CD14-positive monocyte (primary cell): ENCODE measurements at regions not wholly inside any gene's neighbourhood (a gene's known extent, or its start where the extent isn't known, plus 50 kb on each side); places are given as distances from the start of the nearest gene placed in this dataset.

Experiments used
- DNase-seq, 3 donors: peaks; one replicate each; pipeline ENCODE4 v3.0.0-alpha.2; 2011 to 2022
- H2AFZ ChIP-seq: 2 replicates; pipeline ENCODE4 v1.6.0; 2012; ENCODE audit warnings: mild to moderate bottlenecking, low read depth, low read length, inconsistent platforms; ENCODE audit not compliant: insufficient read depth, poor library complexity, severe bottlenecking
- H3K27ac ChIP-seq, 2 donors: 1 replicate in 1 of 2; 2 replicates in 1 of 2; pipeline ENCODE4 v1.5.1; 2012 to 2013; ENCODE audit warnings: low read length in 2 of 2, control low read depth in 1 of 2, inconsistent platforms in 1 of 2, low read depth in 1 of 2, mild to moderate bottlenecking in 1 of 2
- H3K27me3 ChIP-seq, 2 donors: one replicate each; pipeline versions ENCODE4 v1.6.0 to v1.6.1; 2011 to 2013; ENCODE audit warnings: low read length in 2 of 2; ENCODE audit not compliant: control insufficient read depth in 2 of 2, insufficient read depth in 2 of 2
- H3K36me3 ChIP-seq, 2 donors: replicated peaks in 1 of 2; 1 replicate in 1 of 2; 2 replicates in 1 of 2; pipeline versions ENCODE4 v1.5.1 to v1.6.1; 2012 to 2013; ENCODE audit warnings: low read length in 2 of 2, control low read depth in 1 of 2, inconsistent platforms in 1 of 2, mild to moderate bottlenecking in 1 of 2; ENCODE audit not compliant: insufficient read depth in 2 of 2, control insufficient read depth in 1 of 2
- H3K4me1 ChIP-seq, 2 donors: 1 replicate in 1 of 2; 2 replicates in 1 of 2; pipeline versions ENCODE4 v1.5.1 to v1.6.1; 2012 to 2013; ENCODE audit warnings: low read length in 2 of 2, control low read depth in 1 of 2, inconsistent platforms in 1 of 2, mild to moderate bottlenecking in 1 of 2, moderate library complexity in 1 of 2; ENCODE audit not compliant: insufficient read depth in 2 of 2, control insufficient read depth in 1 of 2
- H3K4me2 ChIP-seq: replicated peaks from 2 replicates; pipeline ENCODE3; 2012; ENCODE audit warnings: low read length, moderate library complexity, mild to moderate bottlenecking; ENCODE audit not compliant: poor library complexity, severe bottlenecking; ENCODE audit errors: extremely low read depth
- H3K4me3 ChIP-seq, 3 experiments: fragments of 200-600 bp in 1 of 3; sonication (generic) in 1 of 3; replicated peaks in 1 of 3; 1 replicate in 2 of 3; 2 replicates in 1 of 3; pipeline ENCODE4 v1.5.1; 2011 to 2013; ENCODE audit warnings: low read length in 3 of 3, mild to moderate bottlenecking in 3 of 3, control low read depth in 2 of 3, low read depth in 2 of 3, inconsistent platforms in 1 of 3, moderate library complexity in 1 of 3
- H3K79me2 ChIP-seq: 2 replicates; pipeline ENCODE4 v1.6.0; 2012; ENCODE audit warnings: mild to moderate bottlenecking, control low read depth, inconsistent platforms, low read length, moderate library complexity; ENCODE audit not compliant: insufficient read depth
- H3K9ac ChIP-seq: 2 replicates; pipeline ENCODE4 v1.6.0; 2017; ENCODE audit warnings: low read length, mild to moderate bottlenecking; ENCODE audit not compliant: insufficient read depth, poor library complexity, severe bottlenecking
- H3K9me3 ChIP-seq, 2 donors: replicated peaks in 1 of 2; 1 replicate in 1 of 2; 2 replicates in 1 of 2; pipeline versions ENCODE4 v1.5.1 to v1.6.1; 2012 to 2013; ENCODE audit warnings: low read length in 2 of 2, control low read depth in 1 of 2; ENCODE audit not compliant: control insufficient read depth in 1 of 2, insufficient read depth in 1 of 2
- H4K20me1 ChIP-seq: 2 replicates; pipeline ENCODE4 v1.6.0; 2012; ENCODE audit warnings: mild to moderate bottlenecking, low read length, control low read depth, moderate library complexity; ENCODE audit not compliant: insufficient read depth
- H3K27ac Mint-ChIP-seq, 7 donors: one replicate each; pipeline ENCODE4 v1.8.0; 2020; ENCODE audit warnings: mild to moderate bottlenecking in 7 of 7, mixed read lengths in 7 of 7, moderate library complexity in 6 of 7, inconsistent platforms in 2 of 7
- H3K27me3 Mint-ChIP-seq, 3 donors: one replicate each; pipeline ENCODE4 v1.8.0; 2021 to 2022; ENCODE audit warnings: low read depth in 3 of 3, mild to moderate bottlenecking in 3 of 3, mixed read lengths in 3 of 3, moderate library complexity in 3 of 3, inconsistent platforms in 1 of 3
- H3K36me3 Mint-ChIP-seq, 2 donors: one replicate each; pipeline ENCODE4 v1.8.0; 2020; ENCODE audit warnings: mixed read lengths in 2 of 2, inconsistent platforms in 1 of 2, mild to moderate bottlenecking in 1 of 2
- H3K4me1 Mint-ChIP-seq: one replicate; pipeline ENCODE4 v1.8.0; 2020; ENCODE audit warnings: mild to moderate bottlenecking, mixed read lengths
- H3K4me3 Mint-ChIP-seq, 2 donors: one replicate each; pipeline ENCODE4 v1.8.0; 2020; ENCODE audit warnings: mild to moderate bottlenecking in 2 of 2, mixed read lengths in 2 of 2, moderate library complexity in 1 of 2
- H3K9me3 Mint-ChIP-seq, 7 donors: one replicate each; pipeline ENCODE4 v1.8.0; 2020 to 2022; ENCODE audit warnings: mixed read lengths in 7 of 7, mild to moderate bottlenecking in 6 of 7, moderate library complexity in 6 of 7, inconsistent platforms in 2 of 7
- WGBS: methylation state at CpG from one replicate; pipeline ENCODE4 v1.1.5; 2013; ENCODE audit warnings: missing lambda C conversion rate; ENCODE audit not compliant: insufficient coverage; 5-methylcytosine and 5-hydroxymethylcytosine counted together
- intact Hi-C, 2 donors: fragments of 100-400 bp; cut with micrococcal nuclease; formaldehyde crosslinking; loops; one replicate each; pipeline versions ENCODE4 v1.15.0 to v1.15.1; 2023
- TF ChIP-seq, protein P1 (sequence below): fragments of 200-600 bp; IDR thresholded peaks from one replicate; pipeline ENCODE4 v1.8.0; 2022; ENCODE audit warnings: antibody characterized with exemption, mild to moderate bottlenecking

DNA sequence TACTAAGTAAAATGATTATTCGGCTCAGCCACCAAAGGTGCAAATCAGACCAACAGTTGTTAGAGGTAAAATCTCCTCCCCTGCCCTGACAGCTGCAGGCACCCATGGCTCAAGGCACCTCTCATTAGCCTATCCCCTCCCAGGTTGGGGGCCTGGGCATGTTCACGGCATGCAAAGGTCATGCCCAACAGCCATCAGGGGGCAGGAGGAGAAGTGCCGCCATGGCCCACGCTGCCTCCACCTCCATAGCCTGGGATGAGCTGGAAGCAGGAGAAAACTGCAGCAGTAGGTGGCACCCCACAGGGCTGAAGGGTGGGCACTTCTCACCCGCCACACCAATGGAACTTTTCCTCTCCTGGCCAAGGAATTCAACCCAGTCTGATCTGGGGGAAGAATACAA lies 146.4 kb upstream of the COX10 start:
- no peak overlapping the region for H3K4me3 ChIP-seq
- TF ChIP-seq, protein P1, sequence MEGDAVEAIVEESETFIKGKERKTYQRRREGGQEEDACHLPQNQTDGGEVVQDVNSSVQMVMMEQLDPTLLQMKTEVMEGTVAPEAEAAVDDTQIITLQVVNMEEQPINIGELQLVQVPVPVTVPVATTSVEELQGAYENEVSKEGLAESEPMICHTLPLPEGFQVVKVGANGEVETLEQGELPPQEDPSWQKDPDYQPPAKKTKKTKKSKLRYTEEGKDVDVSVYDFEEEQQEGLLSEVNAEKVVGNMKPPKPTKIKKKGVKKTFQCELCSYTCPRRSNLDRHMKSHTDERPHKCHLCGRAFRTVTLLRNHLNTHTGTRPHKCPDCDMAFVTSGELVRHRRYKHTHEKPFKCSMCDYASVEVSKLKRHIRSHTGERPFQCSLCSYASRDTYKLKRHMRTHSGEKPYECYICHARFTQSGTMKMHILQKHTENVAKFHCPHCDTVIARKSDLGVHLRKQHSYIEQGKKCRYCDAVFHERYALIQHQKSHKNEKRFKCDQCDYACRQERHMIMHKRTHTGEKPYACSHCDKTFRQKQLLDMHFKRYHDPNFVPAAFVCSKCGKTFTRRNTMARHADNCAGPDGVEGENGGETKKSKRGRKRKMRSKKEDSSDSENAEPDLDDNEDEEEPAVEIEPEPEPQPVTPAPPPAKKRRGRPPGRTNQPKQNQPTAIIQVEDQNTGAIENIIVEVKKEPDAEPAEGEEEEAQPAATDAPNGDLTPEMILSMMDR = no peak
- no peak for DNase-seq
- no peaks in the 10 kb centered on the region for H3K79me2 ChIP-seq
- H3K36me3 ChIP-seq = no peaks in the 10 kb centered on the region
- no peaks in the 10 kb centered on the region for H3K27me3 ChIP-seq
- no peak overlapping the region for H3K9ac ChIP-seq
- H3K9me3 ChIP-seq = no peaks in the 10 kb centered on the region
- Mint-ChIP-seq H3K9me3 (peaks cover 0 to 5% (median 3%) of the 10 kb centered on the region in 7 donors), H3K27me3 (no peaks in the 10 kb centered on the region), H3K36me3 (no peaks in the 10 kb centered on the region), H3K27ac (no peak overlapping the region), H3K4me1 (peaks cover 25% of the 10 kb centered on the region), H3K4me3 (no peak overlapping the region)
- intact Hi-C loops = no loop called here
- WGBS = 95% methylated on average over 4 of the region's 5 CpGs
- H4K20me1 ChIP-seq = no peaks in the 10 kb centered on the region
- H2AFZ ChIP-seq = no peak overlapping the region
- no peak overlapping the region for H3K27ac ChIP-seq
- peaks cover 28 to 30% of the 10 kb centered on the region in 2 donors for H3K4me1 ChIP-seq
- no peak overlapping the region for H3K4me2 ChIP-seq

DNA sequence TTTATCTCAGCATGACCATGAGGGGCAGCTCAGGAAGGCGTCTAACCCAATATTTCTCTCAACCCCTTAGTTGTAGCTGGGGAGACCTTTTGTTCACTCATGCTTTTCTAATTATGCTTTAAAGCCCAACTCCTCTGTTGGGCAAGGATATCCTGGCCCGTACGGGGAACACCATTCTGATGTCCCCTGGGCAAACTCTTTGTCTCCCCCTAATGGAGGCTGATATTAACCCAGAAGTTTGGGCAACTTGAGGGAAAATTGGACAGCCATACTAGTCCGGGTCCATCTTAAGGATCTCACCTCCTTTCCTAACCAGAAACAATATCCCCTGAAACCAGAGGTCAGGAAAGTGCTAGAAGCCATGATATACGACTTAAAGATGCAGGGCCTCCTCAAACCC lies 143.7 kb upstream of the COX10 start:
- Histone ChIP-seq H3K4me2 (no peak overlapping the region), H3K27ac (no peak overlapping the region), H2AFZ (no peak overlapping the region), H3K9ac (no peak overlapping the region), H3K79me2 (no peaks in the 10 kb centered on the region), H3K4me1 (peaks cover 13 to 14% of the 10 kb centered on the region in 2 donors), H3K36me3 (no peaks in the 10 kb centered on the region), H3K27me3 (no peaks in the 10 kb centered on the region), H3K9me3 (no peaks in the 10 kb centered on the region), H4K20me1 (no peaks in the 10 kb centered on the region), H3K4me3 (no peak overlapping the region)
- peaks cover 7 to 12% (median 9%) of the 10 kb centered on the region in 7 donors for H3K9me3 Mint-ChIP-seq
- H3K27me3 Mint-ChIP-seq = no peaks in the 10 kb centered on the region
- DNase-seq = no peak
- peaks cover 13% of the 10 kb centered on the region for H3K4me1 Mint-ChIP-seq
- H3K4me3 Mint-ChIP-seq = no peak overlapping the region
- 93% methylated on average over 3 of the region's 5 CpGs for WGBS
- peaks cover 0 to 2% of the 10 kb centered on the region in 2 donors for H3K36me3 Mint-ChIP-seq
- TF ChIP-seq, protein P1 = no peak
- H3K27ac Mint-ChIP-seq = no peak overlapping the region
- intact Hi-C loops = no loop called here
